AG09309 (cell line): ENCODE measurements at regions not wholly inside any gene's neighbourhood (a gene's known extent, or its start where the extent isn't known, plus 50 kb on each side); places are given as distances from the start of the nearest gene placed in this dataset.

ENCODE experiments used
- DNase-seq: peaks from one replicate; pipeline ENCODE4 v3.0.0-alpha.2; 2010; ENCODE audit warnings: low read depth
- H3K4me3 ChIP-seq: 2 replicates; pipeline ENCODE4 v1.5.1; 2011; ENCODE audit warnings: mild to moderate bottlenecking, low read depth, low read length, moderate library complexity; ENCODE audit not compliant: control insufficient read depth
- TF ChIP-seq, protein P1 (sequence below): IDR thresholded peaks from 2 replicates; pipeline ENCODE4 v1.5.1; 2011; ENCODE audit warnings: mild to moderate bottlenecking, low read depth, low read length, inconsistent platforms; ENCODE audit not compliant: insufficient read depth, control insufficient read depth; ENCODE audit errors: missing control alignments

DNA sequence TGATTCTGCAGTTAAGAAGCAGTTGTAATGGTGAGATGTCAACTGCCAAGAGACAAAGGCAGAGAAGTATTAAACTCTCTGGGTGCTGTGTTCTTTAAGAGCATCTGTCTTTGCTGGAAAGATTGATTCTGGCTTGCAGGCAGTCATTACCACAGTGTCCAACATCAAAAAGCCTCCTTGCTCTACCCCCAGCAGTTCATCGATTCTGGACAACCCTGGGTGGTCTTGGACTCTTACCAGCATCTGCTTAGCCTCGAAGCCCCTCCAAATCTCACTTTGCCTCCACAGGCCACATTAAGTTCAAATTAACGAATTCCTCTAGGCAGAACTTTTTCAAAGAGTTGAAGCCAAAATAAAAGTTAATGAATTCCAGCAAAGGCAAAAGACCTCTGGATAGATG, 1061.4 kb downstream of the TSN start:
- no peak for DNase-seq
- H3K4me3 ChIP-seq = no peak overlapping the region
- TF ChIP-seq, protein P1, sequence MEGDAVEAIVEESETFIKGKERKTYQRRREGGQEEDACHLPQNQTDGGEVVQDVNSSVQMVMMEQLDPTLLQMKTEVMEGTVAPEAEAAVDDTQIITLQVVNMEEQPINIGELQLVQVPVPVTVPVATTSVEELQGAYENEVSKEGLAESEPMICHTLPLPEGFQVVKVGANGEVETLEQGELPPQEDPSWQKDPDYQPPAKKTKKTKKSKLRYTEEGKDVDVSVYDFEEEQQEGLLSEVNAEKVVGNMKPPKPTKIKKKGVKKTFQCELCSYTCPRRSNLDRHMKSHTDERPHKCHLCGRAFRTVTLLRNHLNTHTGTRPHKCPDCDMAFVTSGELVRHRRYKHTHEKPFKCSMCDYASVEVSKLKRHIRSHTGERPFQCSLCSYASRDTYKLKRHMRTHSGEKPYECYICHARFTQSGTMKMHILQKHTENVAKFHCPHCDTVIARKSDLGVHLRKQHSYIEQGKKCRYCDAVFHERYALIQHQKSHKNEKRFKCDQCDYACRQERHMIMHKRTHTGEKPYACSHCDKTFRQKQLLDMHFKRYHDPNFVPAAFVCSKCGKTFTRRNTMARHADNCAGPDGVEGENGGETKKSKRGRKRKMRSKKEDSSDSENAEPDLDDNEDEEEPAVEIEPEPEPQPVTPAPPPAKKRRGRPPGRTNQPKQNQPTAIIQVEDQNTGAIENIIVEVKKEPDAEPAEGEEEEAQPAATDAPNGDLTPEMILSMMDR = no peak

DNA sequence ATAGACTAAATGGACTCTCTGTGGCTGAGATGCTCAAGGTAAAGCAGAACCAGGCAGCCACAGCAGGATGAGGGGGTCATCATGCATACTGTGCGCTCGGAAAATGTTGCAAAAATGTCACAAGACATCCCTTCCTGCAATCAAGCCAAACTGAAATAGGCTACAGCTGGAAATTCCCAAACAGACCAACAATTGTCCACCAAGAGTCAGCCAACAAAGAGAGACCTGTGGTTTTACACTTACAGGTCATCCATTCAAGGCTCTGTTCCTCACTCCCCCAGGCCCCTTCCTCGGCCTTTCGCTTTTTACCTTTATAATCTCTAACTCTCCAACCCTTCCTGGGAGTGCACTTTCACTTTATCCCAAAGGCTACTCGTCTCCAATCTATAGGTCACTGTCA, 1066.9 kb downstream of the TSN start:
- no peak overlapping the region for H3K4me3 ChIP-seq

DNA sequence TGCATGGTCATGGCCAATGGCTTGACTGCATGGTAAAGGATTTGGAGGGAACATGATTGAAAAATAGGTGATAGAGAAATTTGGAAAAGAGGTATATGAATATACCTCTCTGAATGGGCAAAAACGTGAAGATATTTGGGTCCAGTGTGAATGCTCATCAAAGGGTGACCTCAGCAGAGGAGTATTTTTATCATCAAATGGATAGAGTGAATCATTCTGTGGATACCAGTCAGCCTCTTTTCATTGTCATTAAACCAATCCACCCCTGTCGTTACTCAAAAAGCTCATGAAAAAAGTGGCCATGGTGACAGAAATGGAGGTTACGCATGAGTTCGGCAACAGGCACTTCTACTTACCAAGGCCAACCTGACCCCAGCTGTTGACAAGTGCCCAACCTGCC, 1074.7 kb downstream of the TSN start:
- TF ChIP-seq, protein P1 = no peak
- no peak overlapping the region for H3K4me3 ChIP-seq
- no peak for DNase-seq

More for the DNA sequence above, 1066.9 kb downstream of the TSN start:
- TF ChIP-seq, protein P1 = no peak
- DNase-seq = no peak

DNA sequence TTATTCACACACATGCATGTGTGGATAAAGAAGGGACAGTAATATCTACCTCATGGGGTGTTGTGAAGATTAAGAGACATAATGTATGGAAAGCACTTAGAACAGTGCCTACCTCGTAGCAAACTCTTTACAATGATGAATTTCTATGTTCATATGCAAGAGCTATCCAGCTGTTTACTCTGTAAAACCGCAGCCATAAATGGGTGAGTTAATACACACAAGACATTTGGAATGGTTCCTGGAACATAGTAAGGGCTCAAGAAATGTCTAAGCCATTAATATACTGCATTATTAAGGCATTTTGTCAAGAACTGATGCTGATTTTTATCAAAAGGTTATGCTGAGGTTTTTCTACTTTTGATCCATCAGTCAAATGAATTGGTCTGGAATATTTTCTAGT, 1076.2 kb downstream of the TSN start:
- TF ChIP-seq, protein P1 = no peak
- DNase-seq = no peak
- no peak overlapping the region for H3K4me3 ChIP-seq

DNA sequence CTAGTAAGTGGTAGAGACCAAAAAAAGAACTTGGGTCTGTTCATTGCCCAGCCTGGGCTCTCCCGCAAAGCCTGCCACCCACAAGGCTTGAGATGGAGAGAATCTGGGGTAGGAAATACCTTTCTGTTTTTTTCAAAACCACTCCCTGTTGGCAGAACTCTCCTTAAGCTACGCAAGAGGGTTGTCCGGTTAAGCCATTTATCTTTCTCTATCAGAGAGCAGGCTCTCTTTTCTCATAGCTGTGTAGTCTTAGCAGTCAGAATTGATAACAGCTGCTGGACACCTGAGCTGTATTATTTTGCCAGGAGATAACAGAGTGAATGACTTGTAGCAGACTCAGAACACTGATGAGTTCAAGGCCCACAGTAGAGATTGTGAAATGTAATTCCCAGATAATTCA, 1088.1 kb downstream of the TSN start:
- H3K4me3 ChIP-seq = no peak overlapping the region
- DNase-seq = no peak
- TF ChIP-seq, protein P1 = no peak

DNA sequence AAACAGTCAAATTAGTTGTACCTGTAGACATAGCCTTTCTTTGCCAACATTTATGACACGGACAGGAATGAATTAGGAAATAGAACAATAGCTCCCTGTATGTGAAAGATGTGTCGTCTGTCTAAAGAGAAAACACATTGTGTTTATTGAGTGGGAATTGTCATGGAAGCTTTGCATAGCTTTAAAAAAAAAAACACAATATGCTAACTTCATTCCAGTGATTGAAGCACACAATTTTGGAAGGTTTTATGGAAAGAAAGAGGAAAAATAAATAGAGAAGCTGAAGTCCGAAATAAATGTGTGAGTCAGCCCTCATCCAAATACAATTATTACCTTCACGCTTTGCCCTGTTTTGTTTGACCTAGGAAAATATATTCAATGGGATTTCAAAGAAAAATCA, 1095.7 kb downstream of the TSN start:
- H3K4me3 ChIP-seq = no peak overlapping the region
- TF ChIP-seq, protein P1 = no peak
- DNase-seq = no peak

DNA sequence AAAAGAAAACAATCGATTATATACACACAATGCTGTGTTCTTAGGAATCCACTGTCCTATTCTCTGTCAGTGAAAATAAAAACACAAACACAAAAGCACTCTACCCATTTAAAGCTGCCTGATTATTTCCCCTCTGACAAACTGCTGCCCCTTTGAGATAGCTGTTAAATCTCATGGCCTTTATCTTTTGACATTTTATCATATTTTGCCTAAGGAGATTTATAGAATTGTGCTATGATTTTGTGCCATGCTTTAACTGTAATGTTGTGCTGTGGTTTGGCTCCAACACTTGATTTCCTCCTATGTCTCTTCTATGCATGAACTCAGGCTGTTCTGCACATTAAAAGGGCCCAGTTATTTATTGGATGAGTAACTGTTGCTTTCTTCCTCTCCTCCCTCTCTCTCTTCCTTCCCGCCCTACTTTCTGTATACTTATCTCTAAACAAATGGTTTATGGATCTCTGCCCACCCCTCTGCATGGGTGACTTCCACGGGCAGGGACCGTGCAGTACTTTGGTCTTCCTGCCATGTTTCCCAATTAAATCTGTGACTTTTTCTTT, 1096.6 kb downstream of the TSN start:
- no peak overlapping the region for H3K4me3 ChIP-seq
- no peak for DNase-seq
- TF ChIP-seq, protein P1 = no peak
